ENCODE measurements at regions not wholly inside any gene's neighbourhood (a gene's known extent, or its start where the extent isn't known, plus 50 kb on each side); places are given as distances from the start of the nearest gene placed in this dataset.

DNA sequence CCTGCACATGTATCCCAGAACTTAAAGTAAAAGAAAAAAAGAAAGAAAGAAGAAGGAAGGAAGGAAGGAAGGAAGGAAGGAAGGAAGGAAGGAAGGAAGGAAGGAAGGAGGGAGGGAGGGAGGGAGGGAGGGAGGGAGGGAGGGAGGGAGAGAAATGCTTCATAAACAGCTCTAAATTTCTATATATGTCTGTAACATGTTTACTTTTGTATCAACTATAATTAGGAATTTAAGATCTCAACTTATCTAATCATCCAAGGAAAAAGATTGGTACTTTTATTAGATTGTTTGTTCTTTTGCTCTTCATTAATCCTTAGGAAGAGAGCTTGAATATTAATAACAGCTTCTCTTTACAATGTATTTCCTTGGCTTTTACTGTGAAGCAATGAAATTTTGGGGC, 195.4 kb upstream of the PRMT6 start:
- ChIA-PET CTCF (no interaction called here), POLR2A (no interaction called here)
- Mint-ChIP-seq H3K4me3 (no peak overlapping the region), H3K27ac (no peak overlapping the region), H3K9me3 (no peaks in the 10 kb centered on the region), H3K36me3 (ENCODE audit: low read depth) (no peaks in the 10 kb centered on the region), H3K4me1 (no peaks in the 10 kb centered on the region), H3K27me3 (no peaks in the 10 kb centered on the region)
- no peak for DNase-seq

DNA sequence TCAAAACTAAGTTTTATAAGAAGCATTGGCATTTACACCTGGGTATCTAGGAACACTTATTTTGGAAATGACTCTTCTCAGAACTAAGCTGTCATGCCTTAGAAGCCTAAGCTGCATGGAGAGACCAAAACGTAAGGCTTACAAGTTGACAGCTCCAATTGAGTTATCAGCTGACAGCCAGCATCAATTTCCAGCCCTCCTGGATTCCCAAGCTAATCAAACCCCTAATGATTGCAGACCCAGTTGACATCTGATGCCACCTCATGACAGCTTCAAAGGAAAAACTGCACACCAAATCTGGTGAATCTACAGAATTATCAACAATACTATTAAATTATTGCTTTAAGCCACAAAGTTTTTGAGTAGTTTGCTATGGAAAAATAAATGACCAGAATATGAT, 187.6 kb upstream of the PRMT6 start:
- no peaks in the 10 kb centered on the region for H3K36me3 Mint-ChIP-seq (ENCODE audit: low read depth)
- ChIA-PET CTCF (interaction anchor here (1.4 kb wide), 1 partner anchor 23 kb away, joined by 3 read pairs; no protein-coding TSS in a partner anchor), POLR2A (no interaction called here)
- H3K4me1 Mint-ChIP-seq: no peaks in the 10 kb centered on the region
- DNase-seq: no peak
- H3K4me3 Mint-ChIP-seq: no peak overlapping the region
- H3K27ac Mint-ChIP-seq: no peak overlapping the region
- H3K27me3 Mint-ChIP-seq: no peaks in the 10 kb centered on the region
- H3K9me3 Mint-ChIP-seq: peaks cover 8% of the 10 kb centered on the region

DNA sequence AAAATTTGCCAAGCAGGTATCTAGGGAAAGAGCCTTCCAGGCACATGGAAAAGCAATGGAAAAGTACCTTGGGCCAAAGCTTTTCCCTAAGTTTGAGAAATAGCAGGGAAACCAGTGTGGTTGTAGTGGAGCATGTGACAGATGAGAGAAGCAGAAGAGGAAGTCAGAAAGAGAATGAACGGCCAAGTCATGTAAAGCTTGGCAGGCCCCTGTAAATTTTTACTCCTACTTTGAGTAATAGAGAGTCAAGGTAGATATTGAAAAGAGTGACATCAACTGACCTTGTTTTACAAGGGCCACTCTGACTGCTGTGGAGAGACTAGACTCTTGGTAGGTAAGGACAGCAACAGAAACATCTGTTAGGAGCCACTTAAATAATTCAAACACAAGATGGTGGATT, 180.9 kb upstream of the PRMT6 start:
- Mint-ChIP-seq H3K4me3 (no peak overlapping the region), H3K4me1 (no peaks in the 10 kb centered on the region), H3K9me3 (peaks cover 2% of the 10 kb centered on the region), H3K27ac (no peak overlapping the region), H3K27me3 (no peaks in the 10 kb centered on the region), H3K36me3 (ENCODE audit: low read depth) (no peaks in the 10 kb centered on the region)
- no peak for DNase-seq
- ChIA-PET POLR2A (no interaction called here), CTCF (no interaction called here)

- H3K9me3 Mint-ChIP-seq: peaks cover 2% of the 10 kb centered on the region
- DNase-seq: no peak
- H3K27me3 Mint-ChIP-seq: no peaks in the 10 kb centered on the region
- H3K27ac Mint-ChIP-seq: no peak overlapping the region
- no peaks in the 10 kb centered on the region for H3K36me3 Mint-ChIP-seq (ENCODE audit: low read depth)
- ChIA-PET CTCF (no interaction called here), POLR2A (no interaction called here)
- H3K4me1 Mint-ChIP-seq: no peaks in the 10 kb centered on the region
- no peak overlapping the region for H3K4me3 Mint-ChIP-seq
Observed at GRCh38 chr1:106876384-106876783, 180.1 kb upstream of the PRMT6 start.

GRCh38 chr1:106879538-106879937, 176.9 kb upstream of the PRMT6 start:
- Mint-ChIP-seq H3K27me3 (no peaks in the 10 kb centered on the region), H3K9me3 (no peaks in the 10 kb centered on the region), H3K4me3 (no peak overlapping the region), H3K27ac (no peak overlapping the region), H3K36me3 (ENCODE audit: low read depth) (no peaks in the 10 kb centered on the region), H3K4me1 (no peaks in the 10 kb centered on the region)
- ChIA-PET POLR2A (no interaction called here), CTCF (no interaction called here)
- no peak for DNase-seq

- no peaks in the 10 kb centered on the region for H3K9me3 Mint-ChIP-seq
- no peaks in the 10 kb centered on the region for H3K27me3 Mint-ChIP-seq
- H3K4me3 Mint-ChIP-seq: no peak overlapping the region
- no peak for DNase-seq
- H3K27ac Mint-ChIP-seq: no peak overlapping the region
- POLR2A ChIA-PET: no interaction called here
- H3K4me1 Mint-ChIP-seq: no peaks in the 10 kb centered on the region
- H3K36me3 Mint-ChIP-seq (ENCODE audit: low read depth): no peaks in the 10 kb centered on the region
- CTCF ChIA-PET: no interaction called here
Observed at GRCh38 chr1:106880226-106880625, 176.2 kb upstream of the PRMT6 start.

- ChIA-PET POLR2A (no interaction called here), CTCF (no interaction called here)
- H3K4me3 Mint-ChIP-seq: no peak overlapping the region
- no peaks in the 10 kb centered on the region for H3K4me1 Mint-ChIP-seq
- H3K9me3 Mint-ChIP-seq: no peaks in the 10 kb centered on the region
- H3K36me3 Mint-ChIP-seq (ENCODE audit: low read depth): no peaks in the 10 kb centered on the region
- no peaks in the 10 kb centered on the region for H3K27me3 Mint-ChIP-seq
- no peak for DNase-seq
- no peak overlapping the region for H3K27ac Mint-ChIP-seq
Observed at GRCh38 chr1:106883208-106883607, 173.3 kb upstream of the PRMT6 start.

- H3K27me3 Mint-ChIP-seq: no peaks in the 10 kb centered on the region
- ChIA-PET POLR2A (no interaction called here), CTCF (no interaction called here)
- DNase-seq: no peak
- no peaks in the 10 kb centered on the region for H3K9me3 Mint-ChIP-seq
- no peak overlapping the region for H3K4me3 Mint-ChIP-seq
- H3K4me1 Mint-ChIP-seq: no peaks in the 10 kb centered on the region
- H3K27ac Mint-ChIP-seq: no peak overlapping the region
- no peaks in the 10 kb centered on the region for H3K36me3 Mint-ChIP-seq (ENCODE audit: low read depth)
Observed at GRCh38 chr1:106889059-106889458, 167.4 kb upstream of the PRMT6 start.

DNA sequence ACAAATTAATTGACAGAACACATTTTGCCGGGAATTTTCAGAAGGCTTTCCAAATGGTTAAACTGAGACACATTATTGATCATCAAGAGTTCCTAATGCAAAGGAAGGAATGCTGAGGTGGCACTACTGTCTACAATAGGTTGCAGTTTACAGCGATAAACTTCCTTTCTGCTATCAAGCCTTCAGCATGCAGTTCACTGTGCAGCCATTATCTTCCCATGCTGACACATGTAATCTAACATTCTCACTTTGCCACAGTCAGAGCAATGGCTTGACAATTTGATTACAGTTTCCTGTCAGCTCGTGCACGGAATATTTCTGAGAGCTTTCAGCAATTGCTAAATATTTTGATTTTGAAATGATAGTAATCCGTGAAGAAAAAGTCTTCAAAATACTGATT, 166.9 kb upstream of the PRMT6 start:
- Mint-ChIP-seq H3K27me3 (no peaks in the 10 kb centered on the region), H3K9me3 (no peaks in the 10 kb centered on the region), H3K4me1 (no peaks in the 10 kb centered on the region), H3K4me3 (no peak overlapping the region), H3K36me3 (ENCODE audit: low read depth) (no peaks in the 10 kb centered on the region), H3K27ac (no peak overlapping the region)
- DNase-seq: no peak
- ChIA-PET CTCF (no interaction called here), POLR2A (no interaction called here)

- no peaks in the 10 kb centered on the region for H3K4me1 Mint-ChIP-seq
- ChIA-PET POLR2A (no interaction called here), CTCF (no interaction called here)
Observed at GRCh38 chr1:106897976-106898375, 158.5 kb upstream of the PRMT6 start.

GRCh38 chr1:106899644-106900043, 156.8 kb upstream of the PRMT6 start:
- no peak overlapping the region for H3K27ac Mint-ChIP-seq
- no peak overlapping the region for H3K4me3 Mint-ChIP-seq
- DNase-seq: no peak
- no peaks in the 10 kb centered on the region for H3K36me3 Mint-ChIP-seq (ENCODE audit: low read depth)
- H3K9me3 Mint-ChIP-seq: no peaks in the 10 kb centered on the region
- CTCF ChIA-PET: no interaction called here
- no peaks in the 10 kb centered on the region for H3K27me3 Mint-ChIP-seq
- no peaks in the 10 kb centered on the region for H3K4me1 Mint-ChIP-seq
- POLR2A ChIA-PET: no interaction called here

More at GRCh38 chr1:106897976-106898375, 158.5 kb upstream of the PRMT6 start:
- Mint-ChIP-seq H3K36me3 (ENCODE audit: low read depth) (no peaks in the 10 kb centered on the region), H3K27me3 (no peaks in the 10 kb centered on the region), H3K9me3 (no peaks in the 10 kb centered on the region), H3K27ac (no peak overlapping the region), H3K4me3 (no peak overlapping the region)
- DNase-seq: no peak

DNA sequence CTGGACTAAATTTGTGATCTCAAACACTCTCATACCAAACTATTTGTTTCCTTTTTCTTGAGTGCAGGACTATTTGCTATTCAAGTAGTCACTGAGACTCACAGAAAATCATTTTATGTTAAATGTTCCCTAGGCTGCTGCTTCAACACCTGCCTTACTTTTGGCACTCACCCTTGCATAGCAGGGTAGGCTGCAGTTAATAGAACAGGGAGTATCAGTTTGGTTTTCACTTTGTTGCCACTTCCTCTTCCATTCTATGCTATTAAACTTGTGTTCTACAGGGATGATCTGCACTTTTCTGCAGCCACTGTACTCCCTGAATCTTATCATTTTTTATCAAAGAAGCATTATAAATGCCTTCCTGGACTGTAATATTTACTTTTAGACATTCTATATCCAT, 148.7 kb upstream of the PRMT6 start:
- Mint-ChIP-seq H3K4me3 (no peak overlapping the region), H3K27ac (no peak overlapping the region), H3K9me3 (peaks cover 2% of the 10 kb centered on the region), H3K36me3 (ENCODE audit: low read depth) (no peaks in the 10 kb centered on the region), H3K4me1 (no peaks in the 10 kb centered on the region), H3K27me3 (no peaks in the 10 kb centered on the region)
- ChIA-PET CTCF (no interaction called here), POLR2A (no interaction called here)
- DNase-seq: no peak

- CTCF ChIA-PET: no interaction called here
- Mint-ChIP-seq H3K4me1 (no peaks in the 10 kb centered on the region), H3K4me3 (no peak overlapping the region), H3K27ac (no peak overlapping the region), H3K27me3 (no peaks in the 10 kb centered on the region), H3K36me3 (ENCODE audit: low read depth) (no peaks in the 10 kb centered on the region), H3K9me3 (peaks cover 2% of the 10 kb centered on the region)
- POLR2A ChIA-PET: no interaction called here
- DNase-seq: no peak
Observed at GRCh38 chr1:106908689-106909088, 147.8 kb upstream of the PRMT6 start.

- DNase-seq: no peak
Observed at GRCh38 chr1:106910798-106911197, 145.7 kb upstream of the PRMT6 start.

DNA sequence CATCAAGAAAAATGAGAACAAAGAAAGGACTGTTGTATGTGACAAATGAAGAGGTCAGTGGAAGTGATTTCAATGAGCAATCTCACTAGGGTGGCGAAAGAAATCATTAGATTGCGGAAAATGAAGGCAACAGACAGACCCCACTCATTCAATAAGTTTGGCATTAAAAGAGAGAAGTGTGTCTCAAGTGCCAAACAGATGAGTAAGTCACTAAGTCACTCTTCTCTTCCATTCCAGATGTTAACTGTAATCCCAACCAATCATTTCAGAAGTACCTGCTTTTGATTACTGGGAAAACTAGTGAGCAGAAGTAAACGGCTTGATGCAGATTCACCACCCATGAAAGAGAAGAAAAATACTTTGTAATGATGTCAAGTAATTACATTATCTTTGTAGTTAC, 144.3 kb upstream of the PRMT6 start:
- no peak overlapping the region for H3K4me3 Mint-ChIP-seq
- H3K27me3 Mint-ChIP-seq: no peaks in the 10 kb centered on the region
- no peaks in the 10 kb centered on the region for H3K36me3 Mint-ChIP-seq (ENCODE audit: low read depth)
- H3K9me3 Mint-ChIP-seq: no peaks in the 10 kb centered on the region
- no peak overlapping the region for H3K27ac Mint-ChIP-seq
- CTCF ChIA-PET: no interaction called here
- POLR2A ChIA-PET: no interaction called here
- H3K4me1 Mint-ChIP-seq: no peaks in the 10 kb centered on the region
- no peak for DNase-seq

More at GRCh38 chr1:106910798-106911197, 145.7 kb upstream of the PRMT6 start:
- CTCF ChIA-PET: no interaction called here
- H3K4me3 Mint-ChIP-seq: no peak overlapping the region
- H3K36me3 Mint-ChIP-seq (ENCODE audit: low read depth): no peaks in the 10 kb centered on the region
- no peaks in the 10 kb centered on the region for H3K4me1 Mint-ChIP-seq
- POLR2A ChIA-PET: no interaction called here
- no peaks in the 10 kb centered on the region for H3K9me3 Mint-ChIP-seq
- no peak overlapping the region for H3K27ac Mint-ChIP-seq
- H3K27me3 Mint-ChIP-seq: no peaks in the 10 kb centered on the region

Measured in activated CD4-positive, alpha-beta T cell treated with anti-CD3 and anti-CD28 coated beads, Interleukin-2, amount 10 ng/mL, durations not matched to agents 7 days and 5 days (primary cell).